ENCODE measurements at regions not wholly inside any gene's neighbourhood (a gene's known extent, or its start where the extent isn't known, plus 50 kb on each side); places are given as distances from the start of the nearest gene placed in this dataset.

GRCh38 chr5:173711466-173711865 is 95.0 kb upstream of the BOD1 start:
- no peaks in the 10 kb centered on the region for H3K9me3 ChIP-seq
- peaks cover 23% of the 10 kb centered on the region for H3K4me1 ChIP-seq
- no peaks in the 10 kb centered on the region for H3K36me3 ChIP-seq
- no peak for DNase-seq
- H3K4me3 ChIP-seq (ENCODE audit: low read depth, low read length): no peak overlapping the region
- TF ChIP-seq CTCF (IDR thresholded peaks at IDR 0.05; ENCODE audit: low read depth, low read length): no peak
- H3K27me3 ChIP-seq: no peaks in the 10 kb centered on the region

GRCh38 chr5:173712609-173713175 is 96.2 kb upstream of the BOD1 start:
- no peaks in the 10 kb centered on the region for H3K36me3 ChIP-seq
- no peaks in the 10 kb centered on the region for H3K9me3 ChIP-seq
- no peak overlapping the region for H3K4me3 ChIP-seq (ENCODE audit: low read depth, low read length)
- no peaks in the 10 kb centered on the region for H3K27me3 ChIP-seq
- no peak for DNase-seq
- peaks cover 12% of the 10 kb centered on the region for H3K4me1 ChIP-seq
- TF ChIP-seq CTCF (IDR thresholded peaks at IDR 0.05; ENCODE audit: low read depth, low read length): no peak

GRCh38 chr5:173714551-173715428 is 98.3 kb upstream of the BOD1 start:
- H3K9me3 ChIP-seq: no peaks in the 10 kb centered on the region
- no peak overlapping the region for H3K4me3 ChIP-seq (ENCODE audit: low read depth, low read length)
- H3K27me3 ChIP-seq: no peaks in the 10 kb centered on the region
- TF ChIP-seq CTCF (IDR thresholded peaks at IDR 0.05; ENCODE audit: low read depth, low read length): no peak
- H3K4me1 ChIP-seq: peaks cover 15% of the 10 kb centered on the region
- no peaks in the 10 kb centered on the region for H3K36me3 ChIP-seq
- no peak for DNase-seq

GRCh38 chr5:173715607-173716006 is 99.2 kb upstream of the BOD1 start:
- no peak for TF ChIP-seq CTCF (IDR thresholded peaks at IDR 0.05; ENCODE audit: low read depth, low read length)
- H3K27me3 ChIP-seq: no peaks in the 10 kb centered on the region
- peaks cover 22% of the 10 kb centered on the region for H3K4me1 ChIP-seq
- no peaks in the 10 kb centered on the region for H3K9me3 ChIP-seq
- H3K36me3 ChIP-seq: no peaks in the 10 kb centered on the region
- no peak for DNase-seq
- H3K4me3 ChIP-seq (ENCODE audit: low read depth, low read length): no peak overlapping the region

GRCh38 chr5:173716058-173716682 is 99.7 kb upstream of the BOD1 start:
- peaks cover 27% of the 10 kb centered on the region for H3K4me1 ChIP-seq
- H3K27me3 ChIP-seq: no peaks in the 10 kb centered on the region
- no peak for TF ChIP-seq CTCF (IDR thresholded peaks at IDR 0.05; ENCODE audit: low read depth, low read length)

GRCh38 chr5:173717959-173718358 is 101.5 kb upstream of the BOD1 start:
- Histone ChIP-seq H3K4me3 (ENCODE audit: low read depth, low read length) (no peak overlapping the region), H3K4me1 (peaks cover 32% of the 10 kb centered on the region), H3K27me3 (no peaks in the 10 kb centered on the region), H3K9me3 (no peaks in the 10 kb centered on the region), H3K36me3 (no peaks in the 10 kb centered on the region)
- no peak for DNase-seq
- no peak for TF ChIP-seq CTCF (IDR thresholded peaks at IDR 0.05; ENCODE audit: low read depth, low read length)

More at GRCh38 chr5:173716058-173716682, 99.7 kb upstream of the BOD1 start:
- no peak for DNase-seq
- no peak overlapping the region for H3K4me3 ChIP-seq (ENCODE audit: low read depth, low read length)
- H3K9me3 ChIP-seq: no peaks in the 10 kb centered on the region
- no peaks in the 10 kb centered on the region for H3K36me3 ChIP-seq

Measured in BE2C (cell line).